ENCODE measurements at regions not wholly inside any gene's neighbourhood (a gene's known extent, or its start where the extent isn't known, plus 50 kb on each side); places are given as distances from the start of the nearest gene placed in this dataset.
"Not testable (repeated sequence)": the region's sequence is repeated elsewhere in the genome, so short reads cannot be mapped to it uniquely, and the experiment has no call there.

GRCh38 chr6:164079275-164079600, 664.7 kb downstream of the QKI start:
- H3K4me2 ChIP-seq (ENCODE audit: low read length, poor library complexity, severe bottlenecking), result no peak overlapping the region
- 84% methylated on average over 6 of the region's 6 CpGs for WGBS
- H3K18ac ChIP-seq (ENCODE audit: low read depth in 1 of 2, low read length in 2 of 2), result no peak overlapping the region
- H3K23ac ChIP-seq (ENCODE audit: low read length in 2 of 2), result no peak overlapping the region
- no peak overlapping the region for H2BK5ac ChIP-seq (ENCODE audit: low read depth, low read length, poor library complexity, severe bottlenecking)
- no peak overlapping the region for H4K91ac ChIP-seq (ENCODE audit: low read length)
- H3K79me1 ChIP-seq (replicated peaks; ENCODE audit: low read length, poor library complexity, severe bottlenecking), result no peaks in the 10 kb centered on the region
- no peak overlapping the region for H3K14ac ChIP-seq (ENCODE audit: low read length in 2 of 2)
- H2AK5ac ChIP-seq (ENCODE audit: low read length, severe bottlenecking), result no peak overlapping the region
- H3K27me3 ChIP-seq (ENCODE audit: control insufficient read depth in 1 of 2, insufficient read depth in 1 of 2, low read length in 2 of 2), result no peaks in the 10 kb centered on the region
- H2BK12ac ChIP-seq (ENCODE audit: low read length in 2 of 2), result no peak overlapping the region
- H3K4me3 ChIP-seq (ENCODE audit: insufficient read depth in 1 of 2, low read depth in 1 of 2, low read length in 2 of 2), result no peak overlapping the region
- no peaks in the 10 kb centered on the region for H3K9me3 ChIP-seq (ENCODE audit: control insufficient read depth, low read length)
- no peak overlapping the region for H2BK15ac ChIP-seq (ENCODE audit: low read depth, poor library complexity, severe bottlenecking)
- no peak overlapping the region for H3K4ac ChIP-seq (ENCODE audit: low read depth in 1 of 2, low read length in 2 of 2)
- H2AFZ ChIP-seq (ENCODE audit: low read depth, low read length), result no peak overlapping the region
- H4K8ac ChIP-seq (ENCODE audit: low read length), result no peak overlapping the region
- DNase-seq, result no peak
- H3K27ac ChIP-seq (ENCODE audit: low read length, poor library complexity, severe bottlenecking), result no peak overlapping the region
- no peak overlapping the region for H3K9ac ChIP-seq (ENCODE audit: low read length)
- H2BK120ac ChIP-seq (ENCODE audit: low read depth, low read length), result no peak overlapping the region
- H3K4me1 ChIP-seq (ENCODE audit: control insufficient read depth, insufficient read depth, low read depth, low read length), result no peaks in the 10 kb centered on the region
- no peaks in the 10 kb centered on the region for H3K36me3 ChIP-seq (ENCODE audit: control insufficient read depth in 1 of 2, insufficient read depth in 2 of 2, low read depth in 1 of 2, low read length in 2 of 2)

DNA sequence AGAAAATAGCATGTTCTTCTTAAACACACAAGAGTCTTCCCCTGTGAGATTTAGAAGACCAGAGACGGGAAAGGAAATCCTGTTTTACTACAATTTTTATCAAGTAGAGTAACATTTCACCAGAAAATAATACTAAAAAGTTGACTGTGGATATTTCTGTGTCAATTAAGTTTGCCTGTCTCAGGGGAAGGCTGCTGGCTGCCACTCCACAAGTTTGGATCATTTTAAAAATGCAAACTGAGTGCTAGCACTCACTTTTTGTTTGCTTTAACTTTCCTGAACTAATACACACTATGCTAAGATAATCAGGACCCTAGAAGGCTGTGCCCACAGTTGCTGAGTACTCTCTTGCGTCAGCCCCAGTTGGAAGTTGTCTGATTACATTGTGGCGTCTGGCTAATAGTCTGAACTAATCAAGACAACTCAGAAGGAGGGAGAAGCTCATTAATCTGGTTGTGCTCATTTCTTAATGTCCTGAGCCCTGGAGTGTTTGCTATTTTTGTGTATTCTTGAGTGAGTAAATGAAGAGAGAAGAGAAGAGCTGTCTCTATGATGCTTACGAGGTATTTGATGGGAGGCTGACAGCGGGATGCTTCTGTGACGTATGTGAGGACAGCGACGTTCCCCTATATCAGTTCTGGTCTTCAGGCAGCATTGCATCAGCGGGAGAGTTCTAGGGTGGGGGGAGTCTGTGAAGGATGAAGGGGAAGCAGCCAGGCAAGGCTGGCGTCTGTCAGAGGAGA, 664.2 kb downstream of the QKI start:
- H3K4ac ChIP-seq (ENCODE audit: low read depth in 1 of 2, low read length in 2 of 2), result no peak overlapping the region
- H3K18ac ChIP-seq (ENCODE audit: low read depth in 1 of 2, low read length in 2 of 2), result no peak overlapping the region
- H2BK5ac ChIP-seq (ENCODE audit: low read depth, low read length, poor library complexity, severe bottlenecking), result no peak overlapping the region
- H3K27ac ChIP-seq (ENCODE audit: low read length, poor library complexity, severe bottlenecking), result no peak overlapping the region
- no peak overlapping the region for H3K4me3 ChIP-seq (ENCODE audit: insufficient read depth in 1 of 2, low read depth in 1 of 2, low read length in 2 of 2)
- no peak overlapping the region for H3K23ac ChIP-seq (ENCODE audit: low read length in 2 of 2)
- no peaks in the 10 kb centered on the region for H3K36me3 ChIP-seq (ENCODE audit: control insufficient read depth in 1 of 2, insufficient read depth in 2 of 2, low read depth in 1 of 2, low read length in 2 of 2)
- no peak overlapping the region for H4K91ac ChIP-seq (ENCODE audit: low read length)
- H3K4me1 ChIP-seq (ENCODE audit: control insufficient read depth, insufficient read depth, low read depth, low read length), result no peaks in the 10 kb centered on the region
- no peaks in the 10 kb centered on the region for H3K27me3 ChIP-seq (ENCODE audit: control insufficient read depth in 1 of 2, insufficient read depth in 1 of 2, low read length in 2 of 2)
- no peak for DNase-seq
- H2BK15ac ChIP-seq (ENCODE audit: low read depth, poor library complexity, severe bottlenecking), result no peak overlapping the region
- no peak overlapping the region for H2AK5ac ChIP-seq (ENCODE audit: low read length, severe bottlenecking)
- 62% methylated on average over 9 of the region's 10 CpGs for whole genome bisulfite sequencing
- no peaks in the 10 kb centered on the region for H3K9me3 ChIP-seq (ENCODE audit: control insufficient read depth, low read length)
- no peak overlapping the region for H2BK12ac ChIP-seq (ENCODE audit: low read length in 2 of 2)
- H2AFZ ChIP-seq (ENCODE audit: low read depth, low read length), result no peak overlapping the region
- no peak overlapping the region for H3K14ac ChIP-seq (ENCODE audit: low read length in 2 of 2)
- no peaks in the 10 kb centered on the region for H3K79me1 ChIP-seq (replicated peaks; ENCODE audit: low read length, poor library complexity, severe bottlenecking)
- H4K8ac ChIP-seq (ENCODE audit: low read length), result no peak overlapping the region
- H3K4me2 ChIP-seq (ENCODE audit: low read length, poor library complexity, severe bottlenecking), result no peak overlapping the region
- H2BK120ac ChIP-seq (ENCODE audit: low read depth, low read length), result no peak overlapping the region
- no peak overlapping the region for H3K9ac ChIP-seq (ENCODE audit: low read length)

DNA sequence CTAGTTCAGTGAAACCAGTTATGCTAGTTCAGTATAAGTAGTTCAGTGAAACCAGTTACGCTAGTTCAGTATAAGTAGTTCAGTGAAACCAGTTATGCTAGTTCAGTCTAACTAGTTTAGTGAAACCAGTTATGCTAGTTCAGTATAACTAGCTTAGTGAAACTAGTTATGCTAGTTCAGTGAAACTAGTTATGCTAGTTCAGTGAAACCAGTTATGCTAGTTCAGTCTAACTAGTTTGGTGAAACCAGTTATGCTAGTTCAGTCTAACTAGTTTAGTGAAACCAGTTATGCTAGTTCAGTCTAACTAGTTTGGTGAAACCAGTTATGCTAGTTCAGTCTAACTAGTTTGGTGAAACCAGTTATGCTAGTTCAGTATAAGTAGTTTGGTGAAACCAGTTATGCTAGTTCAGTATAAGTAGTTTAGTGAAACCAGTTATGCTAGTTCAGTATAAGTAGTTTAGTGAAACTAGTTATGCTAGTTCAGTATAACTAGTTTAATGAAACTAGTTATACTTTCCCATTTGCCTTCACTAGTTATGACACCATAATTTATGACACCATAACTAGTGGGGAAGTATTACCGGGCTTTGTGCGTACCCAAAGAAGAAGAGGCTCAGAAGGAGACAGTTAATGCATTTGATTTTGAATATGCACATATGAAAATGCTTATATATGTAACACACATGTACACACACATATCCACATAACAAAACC, 662.5 kb downstream of the QKI start:
- not testable (repeated sequence) for H3K4me1 ChIP-seq (ENCODE audit: control insufficient read depth, insufficient read depth, low read depth, low read length); H3K4me3 ChIP-seq (ENCODE audit: insufficient read depth in 1 of 2, low read depth in 1 of 2, low read length in 2 of 2); H2BK5ac ChIP-seq (ENCODE audit: low read depth, low read length, poor library complexity, severe bottlenecking); H2BK15ac ChIP-seq (ENCODE audit: low read depth, poor library complexity, severe bottlenecking); H3K27me3 ChIP-seq (ENCODE audit: control insufficient read depth in 1 of 2, insufficient read depth in 1 of 2, low read length in 2 of 2); H4K8ac ChIP-seq (ENCODE audit: low read length); H3K4ac ChIP-seq (ENCODE audit: low read depth in 1 of 2, low read length in 2 of 2); H3K18ac ChIP-seq (ENCODE audit: low read depth in 1 of 2, low read length in 2 of 2); H3K23ac ChIP-seq (ENCODE audit: low read length in 2 of 2); H2BK12ac ChIP-seq (ENCODE audit: low read length in 2 of 2); H4K91ac ChIP-seq (ENCODE audit: low read length); H2AK5ac ChIP-seq (ENCODE audit: low read length, severe bottlenecking); H2AFZ ChIP-seq (ENCODE audit: low read depth, low read length); H2BK120ac ChIP-seq (ENCODE audit: low read depth, low read length); H3K4me2 ChIP-seq (ENCODE audit: low read length, poor library complexity, severe bottlenecking); H3K9ac ChIP-seq (ENCODE audit: low read length); H3K14ac ChIP-seq (ENCODE audit: low read length in 2 of 2); H3K27ac ChIP-seq (ENCODE audit: low read length, poor library complexity, severe bottlenecking); H3K36me3 ChIP-seq (ENCODE audit: control insufficient read depth in 1 of 2, insufficient read depth in 2 of 2, low read depth in 1 of 2, low read length in 2 of 2); H3K79me1 ChIP-seq (replicated peaks; ENCODE audit: low read length, poor library complexity, severe bottlenecking); H3K9me3 ChIP-seq (ENCODE audit: control insufficient read depth, low read length); DNase-seq
- 96% methylated on average over 1 of the region's 3 CpGs for WGBS

DNA sequence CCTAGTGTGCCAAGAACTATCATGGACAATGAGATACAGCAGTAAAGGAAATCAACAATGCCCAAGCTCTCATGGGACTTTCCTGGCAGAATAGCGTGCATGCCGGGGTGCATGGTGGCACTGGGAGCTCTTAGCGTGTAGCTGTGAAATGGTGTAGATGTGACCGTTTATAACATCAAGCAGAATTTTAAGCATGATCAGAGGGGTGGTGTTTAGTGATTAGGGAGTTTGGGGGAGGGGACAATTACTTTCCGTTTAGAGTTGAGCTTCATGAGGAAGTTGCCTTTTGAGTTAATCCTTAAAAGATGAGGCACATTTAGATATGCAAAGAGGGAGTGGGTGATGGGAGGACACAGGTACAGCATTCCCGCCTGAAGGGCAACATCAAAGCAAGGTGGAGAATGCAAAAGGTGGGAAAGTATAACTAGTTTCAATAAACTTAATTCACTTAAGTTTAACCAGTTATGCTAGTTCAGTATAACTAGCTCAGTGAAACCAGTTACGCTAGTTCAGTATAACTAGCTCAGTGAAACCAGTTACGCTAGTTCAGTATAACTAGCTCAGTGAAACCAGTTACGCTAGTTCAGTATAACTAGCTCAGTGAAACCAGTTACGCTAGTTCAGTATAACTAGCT, 661.6 kb downstream of the QKI start:
- Histone ChIP-seq H3K9ac (ENCODE audit: low read length) (no peak overlapping the region), H2BK5ac (ENCODE audit: low read depth, low read length, poor library complexity, severe bottlenecking) (no peak overlapping the region), H3K4me3 (ENCODE audit: insufficient read depth in 1 of 2, low read depth in 1 of 2, low read length in 2 of 2) (no peak overlapping the region), H4K91ac (ENCODE audit: low read length) (no peak overlapping the region), H4K8ac (ENCODE audit: low read length) (no peak overlapping the region), H2AK5ac (ENCODE audit: low read length, severe bottlenecking) (no peak overlapping the region), H3K79me1 (replicated peaks; ENCODE audit: low read length, poor library complexity, severe bottlenecking) (no peaks in the 10 kb centered on the region), H3K4me2 (ENCODE audit: low read length, poor library complexity, severe bottlenecking) (no peak overlapping the region), H3K27ac (ENCODE audit: low read length, poor library complexity, severe bottlenecking) (no peak overlapping the region), H3K23ac (ENCODE audit: low read length in 2 of 2) (no peak overlapping the region), H2BK120ac (ENCODE audit: low read depth, low read length) (no peak overlapping the region), H3K9me3 (ENCODE audit: control insufficient read depth, low read length) (no peaks in the 10 kb centered on the region), H3K18ac (ENCODE audit: low read depth in 1 of 2, low read length in 2 of 2) (no peak overlapping the region), H3K4me1 (ENCODE audit: control insufficient read depth, insufficient read depth, low read depth, low read length) (no peaks in the 10 kb centered on the region), H3K4ac (ENCODE audit: low read depth in 1 of 2, low read length in 2 of 2) (no peak overlapping the region), H3K14ac (ENCODE audit: low read length in 2 of 2) (no peak overlapping the region), H3K36me3 (ENCODE audit: control insufficient read depth in 1 of 2, insufficient read depth in 2 of 2, low read depth in 1 of 2, low read length in 2 of 2) (no peaks in the 10 kb centered on the region), H2AFZ (ENCODE audit: low read depth, low read length) (no peak overlapping the region), H2BK15ac (ENCODE audit: low read depth, poor library complexity, severe bottlenecking) (no peak overlapping the region), H3K27me3 (ENCODE audit: control insufficient read depth in 1 of 2, insufficient read depth in 1 of 2, low read length in 2 of 2) (no peaks in the 10 kb centered on the region), H2BK12ac (ENCODE audit: low read length in 2 of 2) (no peak overlapping the region)
- no peak for DNase-seq
- 88% methylated on average over 5 of the region's 10 CpGs for WGBS
